Fibroblast of lung (primary cell): ENCODE measurements at regions not wholly inside any gene's neighbourhood (a gene's known extent, or its start where the extent isn't known, plus 50 kb on each side); places are given as distances from the start of the nearest gene placed in this dataset.

Source experiments
- DNase-seq, 2 donors: peaks; one replicate each; pipeline versions ENCODE4 v3.0.0 to v3.0.0-alpha.2; 2010; ENCODE audit warnings: low read depth in 2 of 2
- H2AFZ ChIP-seq: 2 replicates; pipeline ENCODE4 v1.5.1; 2012; ENCODE audit warnings: low read length, control low read depth, inconsistent platforms
- H3K27ac ChIP-seq: 2 replicates; pipeline ENCODE4 v1.5.1; 2011; ENCODE audit warnings: low read length, control low read depth; ENCODE audit not compliant: insufficient read depth
- H3K27me3 ChIP-seq: 2 replicates; pipeline ENCODE4 v1.5.1; 2011; ENCODE audit warnings: mild to moderate bottlenecking, low read length; ENCODE audit not compliant: control insufficient read depth, insufficient read depth
- H3K36me3 ChIP-seq: 2 replicates; pipeline ENCODE4 v1.5.1; 2011; ENCODE audit warnings: low read length; ENCODE audit not compliant: control insufficient read depth, insufficient read depth
- H3K4me1 ChIP-seq: 2 replicates; pipeline ENCODE4 v1.5.1; 2011; ENCODE audit warnings: low read length; ENCODE audit not compliant: control insufficient read depth, insufficient read depth; ENCODE audit errors: extremely low read depth
- H3K4me2 ChIP-seq: 2 replicates; pipeline ENCODE4 v1.5.1; 2011; ENCODE audit warnings: low read length, control low read depth; ENCODE audit not compliant: insufficient read depth; ENCODE audit errors: extremely low read depth
- H3K4me3 ChIP-seq, 4 experiments: fragments of 200-600 bp in 1 of 4; sonication (generic) in 1 of 4; replicated peaks in 1 of 4; 2 replicates each; pipeline ENCODE4 v1.5.1; 2011 to 2016; ENCODE audit warnings: low read length in 4 of 4, low read depth in 3 of 4, mild to moderate bottlenecking in 3 of 4, control low read depth in 2 of 4, inconsistent platforms in 1 of 4, mixed read lengths in 1 of 4; ENCODE audit not compliant: insufficient read depth in 1 of 4; ENCODE audit errors: control extremely low read depth in 1 of 4
- H3K79me2 ChIP-seq: 2 replicates; pipeline ENCODE4 v1.5.1; 2012; ENCODE audit warnings: mild to moderate bottlenecking, low read length, inconsistent platforms; ENCODE audit not compliant: control insufficient read depth, insufficient read depth
- H3K9ac ChIP-seq: 2 replicates; pipeline ENCODE4 v1.5.1; 2011; ENCODE audit warnings: mild to moderate bottlenecking, low read length, control low read depth; ENCODE audit not compliant: insufficient read depth
- H3K9me3 ChIP-seq: 2 replicates; pipeline ENCODE4 v1.5.1; 2012; ENCODE audit warnings: low read depth, low read length; ENCODE audit not compliant: control insufficient read depth, insufficient read depth
- H4K20me1 ChIP-seq: 2 replicates; pipeline ENCODE4 v1.5.1; 2011; ENCODE audit warnings: low read length; ENCODE audit not compliant: control insufficient read depth, insufficient read depth; ENCODE audit errors: extremely low read depth
- CTCF ChIP-seq, 2 donors: IDR thresholded peaks in 1 of 2; conservative IDR thresholded peaks in 1 of 2; 1 replicate in 1 of 2; 2 replicates in 1 of 2; pipeline ENCODE4 v1.5.1; 2011 to 2012; ENCODE audit warnings: low read length in 2 of 2, control low read depth in 1 of 2, inconsistent platforms in 1 of 2, low read depth in 1 of 2, mild to moderate bottlenecking in 1 of 2
- EZH2 ChIP-seq: IDR thresholded peaks from 2 replicates; pipeline ENCODE4 v1.5.1; 2012; ENCODE audit warnings: low read length, control low read depth, mild to moderate bottlenecking; ENCODE audit errors: missing control alignments

- Histone ChIP-seq H3K4me2 (no peak overlapping the region), H3K36me3 (no peaks in the 10 kb centered on the region), H3K79me2 (no peaks in the 10 kb centered on the region), H2AFZ (no peak overlapping the region), H4K20me1 (no peaks in the 10 kb centered on the region), H3K27ac (no peak overlapping the region), H3K9ac (no peak overlapping the region), H3K4me1 (peaks cover 3% of the 10 kb centered on the region), H3K27me3 (no peaks in the 10 kb centered on the region), H3K4me3 (no peak overlapping the region), H3K9me3 (no peaks in the 10 kb centered on the region)
- DNase-seq = peak; percentile 59 to 95
- TF ChIP-seq EZH2 (no peak), CTCF (conservative IDR thresholded peaks at IDR 0.05 in 1 of 2, IDR thresholded peaks at IDR 0.05 in 1 of 2; ENCODE audit: low read depth in 1 of 2, low read length in 2 of 2) (no peak)
These were observed 391.9 kb upstream of the THBS1 start for GRCh38 chr15:39188930-39189329.

- Histone ChIP-seq H3K4me2 (no peak overlapping the region), H2AFZ (no peak overlapping the region), H3K36me3 (no peaks in the 10 kb centered on the region), H4K20me1 (no peaks in the 10 kb centered on the region), H3K9ac (no peak overlapping the region), H3K9me3 (no peaks in the 10 kb centered on the region), H3K79me2 (no peaks in the 10 kb centered on the region), H3K27ac (no peak overlapping the region), H3K4me1 (peaks cover 15% of the 10 kb centered on the region), H3K27me3 (no peaks in the 10 kb centered on the region), H3K4me3 (no peak overlapping the region)
- peak in 1 of 2 donors; percentile 77 for DNase-seq
- TF ChIP-seq EZH2 (no peak), CTCF (conservative IDR thresholded peaks at IDR 0.05 in 1 of 2, IDR thresholded peaks at IDR 0.05 in 1 of 2; ENCODE audit: low read depth in 1 of 2, low read length in 2 of 2) (no peak)
These were observed 389.0 kb upstream of the THBS1 start for GRCh38 chr15:39191871-39192291.

GRCh38 chr15:39192351-39192750 is 388.5 kb upstream of the THBS1 start:
- no peaks in the 10 kb centered on the region for H3K9me3 ChIP-seq
- no peak overlapping the region for H3K4me3 ChIP-seq
- no peak overlapping the region for H3K4me2 ChIP-seq
- no peak overlapping the region for H2AFZ ChIP-seq
- H3K27ac ChIP-seq = no peak overlapping the region
- DNase-seq = peak in 1 of 2 donors; percentile 46
- no peak overlapping the region for H3K9ac ChIP-seq
- peaks cover 15% of the 10 kb centered on the region for H3K4me1 ChIP-seq
- H3K36me3 ChIP-seq = no peaks in the 10 kb centered on the region
- no peaks in the 10 kb centered on the region for H4K20me1 ChIP-seq
- H3K79me2 ChIP-seq = no peaks in the 10 kb centered on the region
- TF ChIP-seq EZH2 (no peak), CTCF (conservative IDR thresholded peaks at IDR 0.05 in 1 of 2, IDR thresholded peaks at IDR 0.05 in 1 of 2; ENCODE audit: low read depth in 1 of 2, low read length in 2 of 2) (no peak)
- no peaks in the 10 kb centered on the region for H3K27me3 ChIP-seq
